Common myeloid progenitor, CD34-positive (primary cell): ENCODE measurements at regions not wholly inside any gene's neighbourhood (a gene's known extent, or its start where the extent isn't known, plus 50 kb on each side); places are given as distances from the start of the nearest gene placed in this dataset.

ENCODE experiments used
- CTCF ChIA-PET: fragments of 350-600 bp; sonication (Branson Sonifier 250); formaldehyde crosslinking; loops from one replicate; lab custom pipeline; 2021; ENCODE audit warnings: antibody characterized with exemption; lab: Charles Lee
- POLR2A ChIA-PET: fragments of 350-600 bp; sonication (Branson Sonifier 250); formaldehyde crosslinking; loops from one replicate; lab custom pipeline; 2021; ENCODE audit warnings: antibody characterized with exemption; lab: Charles Lee
- DNase-seq, 3 donors: peaks; one replicate each; pipeline versions ENCODE4 v3.0.0 to v3.0.0-alpha.2; 2013
- H3K27ac ChIP-seq, 2 experiments: 1 replicate in 1 of 2; 2 replicates in 1 of 2; pipeline ENCODE4 v1.7.0; 2013; ENCODE audit warnings: inconsistent platforms in 2 of 2, low read length in 2 of 2, mild to moderate bottlenecking in 2 of 2, low read depth in 1 of 2, moderate library complexity in 1 of 2; ENCODE audit not compliant: severe bottlenecking in 2 of 2, insufficient read depth in 1 of 2, poor library complexity in 1 of 2
- H3K27me3 ChIP-seq, 5 experiments: replicated peaks in 2 of 5; 1 replicate in 3 of 5; 2 replicates in 2 of 5; pipeline versions ENCODE4 v1.6.1 to v1.7.0; 2013; ENCODE audit warnings: low read length in 4 of 5, mild to moderate bottlenecking in 2 of 5, moderate library complexity in 2 of 5, inconsistent platforms in 1 of 5; ENCODE audit not compliant: insufficient read depth in 5 of 5, control insufficient read depth in 4 of 5
- H3K36me3 ChIP-seq, 4 experiments: 1 replicate in 2 of 4; 2 replicates in 2 of 4; pipeline versions ENCODE4 v1.6.1 to v1.7.0; 2013; ENCODE audit warnings: low read length in 3 of 4, control low read depth in 1 of 4, mild to moderate bottlenecking in 1 of 4; ENCODE audit not compliant: control insufficient read depth in 4 of 4, insufficient read depth in 4 of 4
- H3K4me1 ChIP-seq, 4 experiments: 1 replicate in 3 of 4; 2 replicates in 1 of 4; pipeline versions ENCODE4 v1.6.1 to v1.7.1; 2013; ENCODE audit warnings: low read length in 3 of 4, mild to moderate bottlenecking in 3 of 4, control low read depth in 1 of 4, inconsistent platforms in 1 of 4, moderate library complexity in 1 of 4; ENCODE audit not compliant: control insufficient read depth in 4 of 4, insufficient read depth in 4 of 4; ENCODE audit errors: control extremely low read depth in 1 of 4
- H3K4me3 ChIP-seq, 7 experiments: 1 replicate in 4 of 7; 2 replicates in 3 of 7; pipeline versions ENCODE4 v1.5.1 to v1.7.0; 2013; ENCODE audit warnings: mild to moderate bottlenecking in 7 of 7, low read length in 6 of 7, moderate library complexity in 6 of 7, inconsistent platforms in 2 of 7, low read depth in 2 of 7, control low read depth in 1 of 7; ENCODE audit not compliant: insufficient read depth in 4 of 7, control insufficient read depth in 1 of 7; ENCODE audit errors: extremely low read depth in 1 of 7
- H3K9me3 ChIP-seq, 5 experiments: 1 replicate in 4 of 5; 2 replicates in 1 of 5; pipeline versions ENCODE4 v1.6.1 to v1.7.1; 2013; ENCODE audit warnings: low read length in 4 of 5, mild to moderate bottlenecking in 2 of 5, inconsistent platforms in 1 of 5, low read depth in 1 of 5, moderate library complexity in 1 of 5; ENCODE audit not compliant: control insufficient read depth in 4 of 5, insufficient read depth in 2 of 5; ENCODE audit errors: control extremely low read depth in 1 of 5
- WGBS: methylation state at CpG from one replicate; pipeline ENCODE4 v1.1.5; 2013; ENCODE audit not compliant: insufficient coverage; 5-methylcytosine and 5-hydroxymethylcytosine counted together

DNA sequence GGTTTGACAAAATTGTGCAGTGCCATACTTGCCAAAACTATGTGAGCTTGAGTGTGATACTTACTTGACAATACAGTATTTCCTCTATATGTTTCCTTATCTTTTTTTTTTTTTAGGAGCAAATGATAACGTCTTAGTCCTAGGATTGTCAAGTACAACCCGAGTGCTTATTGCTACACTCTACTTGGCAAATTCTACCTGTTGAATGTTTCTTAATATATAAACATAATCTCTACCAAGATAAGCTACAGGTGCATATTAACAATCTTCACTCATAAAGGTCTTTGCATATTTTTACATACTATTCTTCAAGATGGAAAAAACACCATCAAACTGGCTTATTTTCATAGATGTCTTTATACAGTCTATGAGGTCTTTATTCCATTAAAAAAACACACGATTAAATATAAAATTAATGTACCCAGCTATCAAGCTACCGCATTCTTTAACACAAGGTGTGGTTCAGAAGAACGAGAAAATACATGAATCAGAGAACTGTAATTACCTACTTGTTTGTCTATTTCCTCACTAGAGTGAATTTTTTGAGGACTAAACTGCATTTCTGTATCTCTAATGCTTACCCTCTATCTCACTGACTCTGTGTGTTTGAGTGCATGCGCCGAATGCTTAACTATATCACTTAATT, 76.1 kb upstream of the PDSS1 start:
- ChIA-PET POLR2A (no interaction called here), CTCF (interaction anchor here (1.9 kb wide), 1 partner anchor 10 kb away, joined by 9 read pairs; no protein-coding TSS in a partner anchor)
- no peaks in the 10 kb centered on the region for H3K36me3 ChIP-seq
- H3K9me3 ChIP-seq, result no peaks in the 10 kb centered on the region
- no peaks in the 10 kb centered on the region for H3K27me3 ChIP-seq
- WGBS, result 97% methylated on average over 5 of the region's 7 CpGs
- peaks cover 0 to 18% (median 10%) of the 10 kb centered on the region in 4 experiments for H3K4me1 ChIP-seq
- H3K27ac ChIP-seq, result no peak overlapping the region
- no peak for DNase-seq
- H3K4me3 ChIP-seq, result no peak overlapping the region

DNA sequence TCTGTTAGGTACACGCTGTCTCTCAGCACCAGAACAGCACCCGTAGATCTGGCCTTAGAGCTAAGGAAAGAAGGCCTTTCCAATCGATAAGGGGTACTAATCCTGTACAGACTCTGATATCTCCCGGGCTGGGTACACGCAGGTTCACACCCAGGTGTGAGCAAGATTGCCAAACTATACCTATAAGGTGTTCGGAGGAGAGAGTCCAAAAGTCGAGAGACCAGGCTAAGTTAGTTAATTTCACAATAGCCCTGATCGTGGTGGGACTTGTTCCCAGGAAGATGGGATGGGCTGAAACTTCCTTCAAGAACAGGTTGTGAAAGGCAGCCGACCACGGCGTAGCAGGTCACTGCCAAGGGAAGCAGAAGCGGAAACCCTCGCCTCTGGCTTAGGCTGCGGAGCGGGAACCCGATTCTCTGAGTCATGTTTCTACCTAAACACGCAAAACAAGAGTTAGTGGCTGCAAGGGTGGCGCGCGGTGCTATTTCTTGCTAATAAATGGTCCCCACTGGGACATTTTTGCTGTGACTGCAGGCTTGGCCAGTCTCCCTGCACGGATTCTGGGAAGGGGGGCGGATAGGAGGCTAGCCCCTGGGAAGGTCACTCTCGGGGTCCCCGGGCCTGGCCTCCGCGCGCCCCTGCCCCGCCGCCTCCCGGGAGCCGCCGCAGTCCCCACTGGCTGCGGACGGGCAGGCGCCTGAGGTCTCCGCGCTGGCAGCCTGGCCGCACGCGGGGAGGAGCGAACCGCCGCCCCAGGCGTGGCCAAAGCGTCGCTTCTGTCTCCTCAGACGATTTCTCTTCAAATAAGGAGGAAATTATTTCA, 75.4 kb upstream of the PDSS1 start:
- ChIA-PET POLR2A (no interaction called here), CTCF (interaction anchor here (1.9 kb wide), 1 partner anchor 10 kb away, joined by 9 read pairs; no protein-coding TSS in a partner anchor)
- no peaks in the 10 kb centered on the region for H3K27me3 ChIP-seq
- H3K9me3 ChIP-seq, result no peaks in the 10 kb centered on the region
- peak overlapping the region in 1 of 2 experiments; percentile 14 for H3K27ac ChIP-seq
- H3K4me3 ChIP-seq, result peak overlapping the region; percentile 28 to 74 (median 59)
- peak; percentile 68 to 85 (median 82) for DNase-seq
- H3K4me1 ChIP-seq, result peaks cover 0 to 18% (median 10%) of the 10 kb centered on the region in 4 experiments
- 13% methylated on average over 37 of the region's 47 CpGs for WGBS
- no peaks in the 10 kb centered on the region for H3K36me3 ChIP-seq

DNA sequence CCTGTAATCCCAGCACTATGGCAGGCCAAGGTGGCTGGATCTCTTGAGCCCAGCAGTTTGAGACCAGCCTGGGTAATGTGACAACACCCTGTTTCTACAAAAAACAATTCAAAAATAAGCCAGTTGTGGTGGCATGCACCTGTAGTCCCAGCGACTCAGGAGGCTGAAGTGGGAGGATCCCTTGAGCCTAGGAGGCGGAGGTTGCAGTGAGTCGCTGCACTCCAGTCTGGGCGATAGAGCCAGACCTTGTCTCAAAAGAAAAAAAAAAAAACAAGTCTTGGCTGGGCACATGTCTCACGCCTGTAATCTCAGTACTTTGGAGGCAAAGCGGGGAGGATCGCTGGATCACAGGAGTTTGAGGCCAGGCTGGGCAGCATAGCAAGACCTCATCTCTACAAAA, 74.6 kb upstream of the PDSS1 start:
- H3K36me3 ChIP-seq, result no peaks in the 10 kb centered on the region
- H3K9me3 ChIP-seq, result no peaks in the 10 kb centered on the region
- ChIA-PET CTCF (no interaction called here), POLR2A (no interaction called here)
- no peaks in the 10 kb centered on the region for H3K27me3 ChIP-seq
- WGBS, result 94% methylated on average over 7 of the region's 7 CpGs
- peaks cover 0 to 18% (median 10%) of the 10 kb centered on the region in 4 experiments for H3K4me1 ChIP-seq
- H3K4me3 ChIP-seq, result peak overlapping the region in 6 of 7 experiments; percentile 50 to 74 (median 62)
- H3K27ac ChIP-seq, result no peak overlapping the region
- DNase-seq, result peak in 2 of 3 donors; percentile 17 to 20

DNA sequence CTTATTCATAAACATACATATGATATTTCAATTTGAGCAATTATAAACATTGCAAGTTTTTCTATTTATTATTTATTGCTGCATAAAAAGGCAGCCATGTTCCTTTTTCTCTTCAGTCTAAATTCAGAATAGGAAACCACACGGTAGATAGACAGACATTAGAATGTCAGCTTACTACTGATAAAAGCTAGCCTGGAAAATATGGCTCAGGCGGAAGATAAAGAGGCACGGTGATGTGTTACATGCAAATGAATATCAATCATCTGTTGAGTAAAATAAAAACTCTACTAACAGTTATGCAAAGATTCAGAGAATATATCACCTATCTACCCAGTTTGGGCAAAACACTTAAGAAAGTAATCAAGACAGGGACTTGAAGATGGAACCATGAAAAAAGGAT, 73.5 kb upstream of the PDSS1 start:
- Histone ChIP-seq H3K4me3 (no peak overlapping the region), H3K9me3 (no peaks in the 10 kb centered on the region), H3K4me1 (peaks cover 0 to 24% (median 12%) of the 10 kb centered on the region in 4 experiments), H3K27me3 (no peaks in the 10 kb centered on the region), H3K36me3 (no peaks in the 10 kb centered on the region), H3K27ac (no peak overlapping the region)
- no CpG with 5 or more reads among the region's 3 CpGs for WGBS
- DNase-seq, result peak in 2 of 3 donors; percentile 35 to 52
- ChIA-PET CTCF (no interaction called here), POLR2A (no interaction called here)

DNA sequence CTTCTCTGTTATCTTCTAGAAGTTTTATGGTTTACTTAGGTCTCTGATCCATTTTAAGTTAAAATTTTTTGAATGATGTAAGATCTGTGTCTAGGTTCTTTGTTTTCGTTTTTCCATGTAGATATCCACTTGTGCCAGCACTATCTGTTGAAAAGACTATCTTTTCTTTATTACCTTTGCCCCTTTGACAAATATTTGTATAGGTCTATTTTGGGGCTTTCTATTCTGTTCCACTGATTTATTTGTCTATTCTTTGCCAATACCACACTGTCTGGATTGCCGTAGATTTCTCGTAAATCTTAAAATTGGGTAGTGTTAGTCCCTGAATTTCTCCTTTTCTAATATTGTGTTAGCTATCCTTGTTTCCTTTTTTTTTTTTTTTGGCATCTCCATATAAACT, 71.4 kb upstream of the PDSS1 start:
- WGBS, result no CpG with 5 or more reads among the region's 3 CpGs
- Histone ChIP-seq H3K36me3 (no peaks in the 10 kb centered on the region), H3K27me3 (no peaks in the 10 kb centered on the region), H3K9me3 (no peaks in the 10 kb centered on the region), H3K27ac (no peak overlapping the region), H3K4me1 (peaks cover 0 to 24% (median 12%) of the 10 kb centered on the region in 4 experiments), H3K4me3 (no peak overlapping the region)
- ChIA-PET CTCF (no interaction called here), POLR2A (no interaction called here)
- no peak for DNase-seq

DNA sequence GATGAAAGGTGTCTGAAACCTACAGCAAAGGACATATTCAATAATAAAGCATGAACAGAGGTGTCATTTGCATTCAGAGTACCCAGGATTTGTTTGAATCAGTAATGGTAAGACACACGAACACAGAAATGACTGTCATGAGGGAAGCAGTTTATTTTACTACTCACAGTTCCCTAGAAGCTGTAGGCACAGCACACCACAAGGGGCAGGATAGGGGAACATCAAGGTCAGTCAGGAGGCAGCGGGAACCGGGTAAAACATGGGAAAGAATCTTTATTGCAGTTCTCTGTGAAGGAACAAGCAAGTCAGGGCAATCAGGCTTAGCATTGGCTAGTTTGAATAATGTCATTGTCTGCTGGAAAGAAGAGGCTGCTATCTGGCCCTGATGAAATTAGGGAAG, 70.2 kb upstream of the PDSS1 start:
- ChIA-PET POLR2A (no interaction called here), CTCF (no interaction called here)
- no peaks in the 10 kb centered on the region for H3K27me3 ChIP-seq
- DNase-seq, result peak in 1 of 3 donors; percentile 6
- H3K4me3 ChIP-seq, result no peak overlapping the region
- no peak overlapping the region for H3K27ac ChIP-seq
- H3K36me3 ChIP-seq, result no peaks in the 10 kb centered on the region
- 100% methylated on average over 3 of the region's 3 CpGs for WGBS
- H3K4me1 ChIP-seq, result peaks cover 0 to 16% (median 8%) of the 10 kb centered on the region in 4 experiments
- H3K9me3 ChIP-seq, result no peaks in the 10 kb centered on the region

DNA sequence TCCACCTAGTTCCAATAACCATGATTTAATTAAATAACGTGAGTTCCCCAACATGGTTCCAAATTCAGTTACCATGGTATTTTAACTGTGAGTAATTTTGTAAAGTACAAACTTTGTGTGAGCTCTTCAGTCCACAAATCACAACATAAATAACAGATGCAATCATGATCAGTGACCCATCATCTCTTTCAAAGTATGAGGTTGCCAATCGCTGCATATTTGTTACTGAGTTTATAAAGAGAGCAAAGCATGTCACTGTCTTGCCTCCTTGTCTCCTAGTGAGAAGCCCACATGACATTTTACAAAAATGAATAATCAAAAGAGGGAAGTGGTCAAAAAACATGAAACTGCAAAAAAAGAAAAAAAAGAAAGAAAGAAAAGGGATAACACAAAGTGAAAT, 69.1 kb upstream of the PDSS1 start:
- peak in 2 of 3 donors; percentile 58 to 71 for DNase-seq
- WGBS, result no CpG with 5 or more reads among the region's 2 CpGs
- Histone ChIP-seq H3K9me3 (peaks cover 0 to 3% (median 0%) of the 10 kb centered on the region in 5 experiments), H3K27ac (no peak overlapping the region), H3K27me3 (no peaks in the 10 kb centered on the region), H3K4me1 (peaks cover 0 to 6% (median 2%) of the 10 kb centered on the region in 4 experiments), H3K36me3 (no peaks in the 10 kb centered on the region), H3K4me3 (no peak overlapping the region)
- ChIA-PET POLR2A (no interaction called here), CTCF (no interaction called here)
